HG02610 (cell line): ENCODE measurements at regions not wholly inside any gene's neighbourhood (a gene's known extent, or its start where the extent isn't known, plus 50 kb on each side); places are given as distances from the start of the nearest gene placed in this dataset.

Experiments used
- ATAC-seq: cut with Tn5 transposase; IDR thresholded peaks from one replicate; pipeline ENCODE4 v1.9.1; 2021; ENCODE audit warnings: mild to moderate bottlenecking, moderate library complexity; ENCODE audit not compliant: unreplicated experiment

DNA sequence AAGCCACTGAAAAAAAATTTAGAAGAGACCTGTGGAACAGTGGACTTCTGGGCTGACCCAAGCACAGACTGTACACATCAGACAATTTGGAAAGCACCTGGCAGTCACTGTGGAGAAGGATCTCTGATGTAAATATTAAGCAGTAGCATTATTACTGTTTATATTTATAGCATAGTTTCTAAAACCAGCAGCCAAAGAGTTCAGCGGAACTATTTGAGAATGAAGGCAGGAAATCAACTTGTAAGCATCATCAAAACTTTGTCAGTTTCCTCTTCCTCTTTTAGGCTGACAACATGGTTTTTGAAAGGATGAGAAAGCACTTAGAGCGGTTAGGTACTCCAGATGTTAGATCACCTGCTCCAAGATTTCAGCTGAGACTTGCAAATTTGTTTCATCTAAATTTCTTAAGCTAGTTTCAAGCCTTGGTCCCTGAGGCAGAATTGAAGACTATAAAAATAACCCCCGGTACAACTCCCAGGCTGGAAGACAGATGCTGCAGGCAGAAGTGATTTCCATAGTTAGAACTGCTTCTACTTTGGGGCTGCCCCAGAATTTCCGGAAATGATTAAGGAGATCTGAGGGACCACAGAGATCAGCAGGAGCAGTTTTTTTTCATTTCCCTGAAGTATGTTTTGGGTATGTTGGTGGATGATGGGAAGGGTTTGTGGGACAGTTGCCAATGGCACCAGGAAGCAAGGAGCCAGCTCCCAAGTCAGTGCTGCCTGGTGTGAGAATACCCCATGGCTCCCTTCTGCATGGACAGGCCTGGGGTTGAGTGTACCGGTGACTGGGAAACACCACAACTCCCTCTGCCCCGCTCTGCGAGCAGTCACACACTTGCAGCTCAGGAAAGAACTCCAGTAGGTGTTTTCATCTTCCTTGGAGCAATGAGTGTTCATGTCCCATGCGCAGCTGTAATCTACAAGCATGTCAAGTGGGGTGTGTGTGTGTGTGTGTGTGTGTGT lies 354.5 kb downstream of the NUAK1 start:
- ATAC-seq = peak; percentile 72

DNA sequence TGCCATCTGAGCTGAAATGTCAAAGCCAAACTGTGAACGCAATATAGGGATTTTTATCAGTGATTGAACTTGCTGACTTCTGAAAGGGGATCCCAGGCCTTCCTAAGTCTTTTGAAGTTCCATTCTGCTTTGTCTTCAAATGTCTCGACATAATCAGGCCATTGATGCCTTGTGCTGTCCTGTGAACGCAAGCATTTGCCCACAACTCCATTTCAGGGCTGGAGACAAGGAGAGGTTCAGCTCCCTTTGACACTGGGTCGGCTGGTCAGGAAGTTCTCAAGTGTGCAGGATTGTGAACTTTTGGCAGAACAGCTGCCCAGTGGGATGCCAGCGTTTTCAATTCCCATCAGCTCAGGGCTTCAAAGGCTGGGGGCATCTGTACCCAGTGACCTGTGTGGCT lies 345.3 kb downstream of the NUAK1 start:
- ATAC-seq = no peak

DNA sequence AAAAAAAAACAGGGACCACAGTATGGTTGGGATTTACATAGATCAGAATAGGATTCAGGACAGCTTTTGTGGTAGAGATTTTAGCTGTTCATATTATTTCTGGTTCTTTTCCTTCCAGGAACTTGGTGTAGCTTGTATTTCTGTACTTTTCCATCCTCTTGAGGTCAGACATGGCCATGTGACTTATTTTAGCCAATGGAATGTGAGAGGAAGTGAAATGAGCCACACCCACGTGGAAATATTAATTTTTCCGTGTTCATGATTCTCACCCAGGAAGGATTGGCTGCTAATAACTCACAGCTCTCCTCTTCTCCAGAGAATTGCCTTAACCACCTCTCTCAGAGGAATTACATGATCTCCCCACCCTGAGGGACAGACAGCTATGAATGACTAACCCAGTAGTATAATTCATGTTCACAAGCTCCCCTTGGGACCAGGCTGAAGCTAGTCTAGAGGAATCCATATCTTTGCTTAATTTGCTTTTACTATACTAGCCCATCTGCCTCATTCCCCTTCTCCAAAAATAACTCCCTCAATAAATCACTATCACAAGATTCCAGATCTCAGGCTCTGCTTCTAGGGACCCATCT lies 340.4 kb downstream of the NUAK1 start:
- no peak for ATAC-seq

DNA sequence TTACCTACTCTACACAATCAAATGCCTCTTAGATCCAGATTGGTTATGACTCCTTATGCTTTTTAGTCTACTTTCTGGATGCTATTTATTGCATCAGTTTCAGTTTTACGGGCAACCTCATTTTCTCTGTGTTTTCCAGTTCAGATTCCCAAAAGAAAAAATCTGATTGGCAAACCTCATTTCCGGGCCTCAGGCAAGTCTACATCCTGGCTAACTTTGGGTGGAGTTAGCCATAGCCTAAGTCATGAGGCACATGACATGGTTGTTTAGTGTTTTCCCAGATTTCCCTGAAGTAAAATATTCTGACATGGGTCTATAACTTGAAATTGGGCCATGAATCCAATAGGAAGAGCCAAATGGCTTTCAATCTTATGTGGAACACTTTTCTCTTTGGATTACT lies 339.7 kb downstream of the NUAK1 start:
- no peak for ATAC-seq

DNA sequence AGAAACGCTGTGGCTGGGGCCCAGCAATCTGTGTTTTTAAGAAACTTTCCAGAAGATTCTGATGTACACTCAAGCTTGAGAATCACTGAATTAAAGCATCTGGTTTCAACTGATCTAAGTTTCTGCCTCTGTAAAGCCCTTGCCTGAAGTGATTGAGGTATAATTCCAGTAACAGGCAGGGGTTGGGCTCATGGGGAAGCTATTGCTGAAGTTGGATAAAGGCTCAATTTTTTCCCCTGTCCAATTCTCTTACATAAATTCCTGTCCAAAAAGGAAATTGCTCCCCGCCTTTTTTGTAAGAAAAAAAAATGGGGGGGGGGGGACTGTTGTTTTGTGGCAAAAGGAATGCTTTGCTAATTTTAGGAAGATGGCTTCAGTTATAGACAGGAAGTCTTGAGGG lies 337.4 kb downstream of the NUAK1 start:
- ATAC-seq = no peak

DNA sequence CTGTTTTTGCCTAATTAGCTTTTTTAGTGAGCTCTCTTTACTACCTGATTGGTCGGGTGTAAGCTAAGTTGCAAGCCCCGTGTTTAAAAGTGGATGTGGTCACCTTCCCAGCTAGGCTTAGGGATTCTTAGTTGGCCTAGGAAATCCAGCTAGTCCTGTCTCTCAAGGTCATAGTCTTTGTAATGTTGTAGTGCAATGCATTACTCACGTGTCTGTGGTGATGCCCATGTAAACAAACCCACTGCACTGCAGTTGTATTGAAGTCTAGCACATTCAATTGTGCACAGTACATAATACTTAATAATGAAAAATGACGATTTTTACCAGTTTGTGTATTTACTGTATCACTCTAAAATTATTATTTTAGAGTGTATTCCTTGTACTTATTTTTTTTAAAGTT lies 335.5 kb downstream of the NUAK1 start:
- ATAC-seq = no peak

DNA sequence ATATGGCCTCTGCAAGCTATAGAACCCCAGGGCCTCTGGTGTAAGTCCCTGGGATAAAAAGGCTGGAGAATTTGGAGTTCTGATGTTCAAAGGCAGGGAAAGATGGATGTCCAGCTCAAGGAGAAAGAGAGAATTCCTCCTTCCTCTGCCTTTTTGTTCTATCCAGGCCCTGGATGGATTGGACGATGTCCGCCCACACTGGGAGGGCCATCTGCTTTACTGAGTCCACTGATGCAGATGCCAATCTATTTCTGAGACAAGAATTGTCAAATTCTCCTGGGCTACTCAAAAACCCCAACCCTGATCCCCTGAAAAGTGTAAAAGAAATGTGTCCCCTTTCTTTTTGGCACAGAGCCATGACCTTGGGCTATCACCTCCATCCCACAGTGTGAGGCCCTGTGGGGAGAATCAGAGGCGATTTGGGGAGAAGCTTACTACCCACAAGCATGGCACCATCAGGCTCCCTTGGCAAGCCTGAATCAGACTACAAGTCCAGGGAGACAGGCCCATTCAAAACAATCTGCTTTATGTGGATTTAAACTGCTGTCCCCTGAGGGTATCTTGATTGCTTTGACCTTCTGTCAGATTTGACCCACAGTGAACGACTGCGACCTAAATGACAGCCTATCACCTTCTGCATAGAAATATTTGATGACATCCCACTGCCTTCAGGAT lies 334.0 kb downstream of the NUAK1 start:
- ATAC-seq = no peak

DNA sequence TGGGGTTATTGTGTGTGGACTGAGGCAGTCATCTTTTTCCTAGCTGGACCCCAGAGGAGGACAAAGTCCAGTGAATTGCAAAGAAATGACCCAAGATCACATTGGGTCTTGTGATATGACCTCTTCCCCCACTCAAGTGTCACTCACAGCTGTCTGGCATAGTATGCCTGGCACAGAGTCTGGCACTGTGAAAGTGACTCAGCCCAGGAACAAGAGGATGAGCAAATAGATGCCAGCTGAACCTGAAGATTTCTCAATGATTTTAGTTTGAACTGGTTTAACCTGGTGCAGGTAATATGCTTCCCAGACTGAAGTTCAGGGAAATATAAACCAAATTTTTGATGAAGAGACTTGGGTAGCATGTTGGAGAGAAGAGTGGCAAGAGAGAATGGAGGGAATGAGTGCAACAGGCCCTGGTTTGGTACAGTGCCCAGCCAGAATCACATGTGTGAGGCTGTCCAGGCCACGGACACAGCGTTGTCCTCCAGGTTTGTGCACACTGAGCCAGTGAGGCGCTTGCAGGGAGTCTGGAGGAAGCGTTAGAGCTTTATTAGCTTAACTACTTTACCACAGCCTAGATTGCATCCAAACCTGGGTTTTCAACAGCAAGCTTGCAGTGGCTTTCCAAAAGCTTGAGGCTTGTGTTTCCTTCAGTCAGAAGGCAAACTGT lies 332.9 kb downstream of the NUAK1 start:
- ATAC-seq = no peak

DNA sequence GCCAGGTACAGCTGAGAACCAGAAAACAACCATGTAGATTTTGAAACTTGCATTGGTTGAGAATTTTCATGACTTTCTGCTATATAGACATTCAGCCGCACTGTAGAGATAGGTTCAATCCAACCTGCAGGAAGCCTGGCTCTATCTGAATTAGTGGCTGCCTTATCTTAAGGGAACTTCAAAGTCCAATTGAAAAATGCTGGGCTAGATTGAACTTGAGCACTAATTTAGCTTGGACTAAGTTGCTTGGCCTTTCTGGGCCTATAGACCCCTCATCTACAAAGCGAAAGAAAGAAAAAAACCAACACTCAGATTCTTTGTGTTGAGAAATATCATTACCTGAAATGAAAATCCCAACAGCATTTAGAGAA lies 332.4 kb downstream of the NUAK1 start:
- no peak for ATAC-seq

DNA sequence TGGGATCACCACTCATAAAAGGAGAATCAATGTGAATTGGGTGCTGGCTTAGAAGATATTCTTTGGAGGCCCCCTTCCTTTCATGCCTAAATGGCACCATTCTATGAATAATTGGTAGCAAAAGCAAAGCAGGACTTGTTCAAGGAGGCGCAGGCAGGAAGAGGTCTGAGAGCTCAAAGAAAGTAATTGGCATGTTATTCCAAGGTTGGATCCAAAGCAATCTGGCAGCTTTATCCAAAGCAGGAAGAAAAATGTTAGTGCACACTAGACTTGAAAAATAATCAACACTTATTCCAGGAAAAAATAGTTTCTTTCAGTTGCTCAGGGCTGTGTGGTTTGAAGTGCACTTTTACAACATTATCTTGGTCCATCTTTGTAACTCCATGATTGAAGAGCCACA lies 326.4 kb downstream of the NUAK1 start:
- no peak for ATAC-seq

DNA sequence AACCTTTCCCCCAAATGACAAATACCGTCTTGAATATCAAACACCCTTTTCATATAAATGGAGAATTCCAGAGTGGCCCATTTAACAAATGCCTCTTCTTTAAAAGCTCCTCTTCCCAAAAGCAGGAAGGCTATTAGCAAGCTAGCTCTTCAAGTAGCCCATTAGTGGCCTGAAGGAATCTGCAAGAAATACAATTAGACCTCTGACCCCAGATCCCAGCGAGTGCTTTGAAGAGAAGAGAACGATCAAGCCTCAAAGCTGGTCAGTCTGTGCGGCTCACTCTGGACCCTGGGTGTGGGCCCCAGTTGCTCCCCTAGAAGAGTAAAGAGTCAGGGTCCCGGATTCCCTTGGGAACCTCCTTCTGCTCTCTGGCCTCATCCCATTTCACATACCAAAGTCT lies 325.6 kb downstream of the NUAK1 start:
- ATAC-seq = no peak

DNA sequence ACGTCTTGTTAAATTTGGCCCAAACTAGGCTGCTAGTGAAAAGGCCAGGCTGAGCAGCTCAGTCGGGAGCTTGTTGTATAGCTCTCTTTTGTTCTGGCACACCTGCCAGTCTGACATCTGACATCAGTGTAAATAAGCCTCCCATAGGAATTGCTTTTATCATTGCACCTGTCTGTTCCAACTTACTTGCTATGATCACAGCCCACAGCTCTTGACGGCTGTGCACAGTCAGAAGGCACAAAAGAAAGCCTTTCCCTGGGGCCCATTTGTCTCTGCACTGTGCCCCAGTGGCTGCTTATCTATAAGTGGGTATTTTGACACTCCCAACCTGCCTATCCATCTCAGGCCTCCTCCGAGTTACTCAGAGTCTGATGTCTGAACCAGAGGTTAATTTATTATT lies 324.5 kb downstream of the NUAK1 start:
- no peak for ATAC-seq

DNA sequence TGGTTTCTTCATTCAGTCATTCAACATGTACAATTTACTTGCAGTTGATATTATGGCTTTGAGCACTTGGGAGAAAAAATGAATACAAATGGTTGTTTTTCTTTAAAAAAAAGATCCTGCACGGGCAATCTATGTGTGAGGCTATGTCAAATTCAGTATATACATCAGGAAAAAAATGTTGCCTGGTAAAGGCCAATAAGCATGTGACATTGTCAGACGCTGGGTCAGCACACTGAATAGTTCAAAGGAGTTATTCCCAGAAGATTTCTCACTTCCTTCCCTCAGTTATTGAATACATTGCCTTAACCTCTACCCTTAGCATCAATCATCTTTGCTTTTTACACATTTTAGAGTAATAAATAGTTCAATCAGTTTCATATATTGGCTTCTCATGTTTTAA lies 319.2 kb downstream of the NUAK1 start:
- no peak for ATAC-seq

DNA sequence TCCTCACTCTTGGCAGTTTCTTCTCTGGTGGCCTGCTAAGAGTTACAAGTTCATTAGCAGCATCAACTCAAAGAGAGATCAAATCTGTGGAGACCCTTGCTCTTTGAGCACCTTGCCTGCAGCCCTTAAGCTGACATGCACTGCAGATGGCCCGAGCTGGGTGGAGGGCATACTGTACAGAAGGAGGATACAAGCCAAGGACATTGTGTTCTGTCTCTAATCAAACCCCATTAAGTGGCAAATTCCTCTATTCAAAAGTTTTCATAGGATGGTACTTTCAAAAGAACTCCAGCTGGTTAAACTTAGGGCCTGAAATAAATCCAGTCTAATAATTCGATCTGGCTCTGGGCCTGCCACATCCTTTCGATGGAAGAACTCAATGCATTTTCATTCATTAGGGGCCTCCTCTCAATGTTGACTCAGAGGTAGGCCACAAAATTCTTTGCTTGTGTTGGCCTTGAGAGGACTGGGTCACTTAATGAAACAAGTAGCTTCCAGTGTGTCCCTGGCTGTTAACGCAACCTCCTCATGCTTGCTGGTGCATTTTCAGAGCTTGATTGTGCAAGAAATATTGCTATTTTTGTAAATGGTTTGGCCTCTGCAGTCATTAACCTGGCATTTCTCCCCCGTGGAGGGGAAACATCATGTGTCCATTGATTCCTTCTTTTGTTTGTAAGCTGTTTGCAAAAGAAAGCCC lies 318.2 kb downstream of the NUAK1 start:
- no peak for ATAC-seq

DNA sequence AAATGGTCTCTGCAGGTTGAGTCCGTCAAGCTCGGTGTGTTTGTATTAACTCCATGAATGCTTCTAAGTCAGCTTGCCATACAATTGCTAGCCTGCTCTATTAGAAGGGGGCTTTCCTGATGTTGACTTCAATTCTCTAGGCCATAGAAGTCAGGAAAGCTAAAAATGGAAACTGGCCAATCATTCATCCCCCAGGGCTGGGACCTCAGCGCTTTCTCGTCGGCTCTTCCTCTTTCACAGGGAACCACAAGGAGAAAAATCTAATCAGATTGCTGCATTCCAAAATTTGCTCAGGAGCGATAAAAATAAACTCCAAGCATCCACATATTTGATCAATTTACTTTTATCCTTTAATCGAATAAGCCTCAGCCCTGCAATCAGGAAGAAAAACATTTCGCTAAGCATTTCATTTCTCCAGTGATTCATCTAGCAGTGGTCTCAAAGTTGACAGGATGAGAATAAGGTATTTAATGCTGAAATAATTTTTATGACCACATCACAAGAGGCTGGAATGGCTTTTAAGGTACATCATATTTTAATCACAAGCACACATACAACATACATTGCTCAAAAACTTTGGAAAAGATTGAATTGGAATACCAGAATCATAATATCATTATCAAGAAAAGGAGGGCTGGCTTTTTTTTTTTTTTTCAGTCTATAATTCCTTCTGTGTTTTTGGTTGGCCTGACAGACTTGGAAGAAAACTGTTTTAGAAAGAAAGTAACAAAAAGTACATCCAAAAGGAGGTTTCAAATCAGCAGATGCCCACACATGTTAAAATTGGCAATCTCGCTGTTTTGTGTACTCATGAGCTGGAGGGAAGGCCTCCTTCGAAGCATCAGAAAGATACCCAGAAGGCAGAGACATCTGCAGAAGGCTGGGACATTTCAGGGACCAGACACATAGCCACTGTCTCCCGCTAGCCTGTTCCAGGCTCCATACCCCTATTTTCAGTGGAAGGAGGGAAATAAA lies 316.3 kb downstream of the NUAK1 start:
- no peak for ATAC-seq

DNA sequence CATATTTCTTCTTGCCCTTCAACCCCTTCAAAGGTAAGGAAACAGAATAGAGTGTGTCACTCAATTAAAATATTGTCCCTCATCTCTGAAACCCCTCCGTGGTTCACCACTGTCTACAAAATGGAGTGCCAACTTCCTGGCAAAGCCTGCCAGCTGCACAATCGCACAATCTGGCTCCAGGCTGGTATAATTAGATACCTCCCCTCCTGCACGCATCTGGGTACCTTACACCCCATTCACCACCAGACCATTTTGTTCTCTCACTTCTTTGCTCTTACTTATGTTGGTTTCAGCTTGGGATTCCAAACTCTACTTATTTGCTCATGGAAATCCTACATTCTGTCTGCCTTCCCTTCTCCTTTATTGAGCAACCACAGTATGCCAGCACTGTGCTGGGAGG lies 314.9 kb downstream of the NUAK1 start:
- ATAC-seq = no peak

DNA sequence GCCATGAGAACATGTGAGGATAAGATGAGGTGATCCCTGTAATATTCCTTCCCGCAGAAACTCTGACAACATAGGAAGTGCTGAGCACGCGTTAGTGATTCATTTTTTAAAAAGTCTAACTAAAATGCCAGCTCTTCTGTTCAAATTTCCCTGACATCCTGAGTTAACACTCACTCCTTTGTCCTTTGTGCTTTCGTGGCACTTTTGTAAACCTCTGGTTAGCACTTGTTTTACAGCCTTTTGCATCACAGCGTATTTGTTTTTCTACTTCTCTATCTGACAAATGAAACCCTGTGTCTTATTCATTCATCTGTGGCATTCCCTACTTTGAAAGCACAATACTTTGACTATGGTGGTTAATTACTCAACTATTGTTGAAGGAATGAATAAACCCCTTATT lies 313.6 kb downstream of the NUAK1 start:
- ATAC-seq = no peak

DNA sequence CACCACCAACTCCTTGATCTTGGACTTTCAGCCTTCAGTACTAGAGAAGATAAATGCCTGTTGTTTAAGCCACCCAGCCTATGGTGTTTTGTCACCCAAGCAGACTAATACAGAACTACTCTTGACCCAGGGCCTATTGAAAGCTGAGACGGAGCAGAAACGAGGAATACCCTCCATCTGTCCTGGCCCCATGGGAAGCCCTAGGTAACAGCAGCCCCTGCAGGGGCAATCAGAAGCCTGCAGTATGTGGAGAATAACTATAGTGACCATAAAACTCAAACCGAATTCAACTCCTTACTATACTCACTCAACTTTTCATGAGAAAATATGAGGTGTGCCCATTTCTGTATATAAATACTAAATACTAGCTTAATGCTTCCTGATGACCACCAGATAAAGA lies 307.4 kb downstream of the NUAK1 start:
- ATAC-seq = no peak

DNA sequence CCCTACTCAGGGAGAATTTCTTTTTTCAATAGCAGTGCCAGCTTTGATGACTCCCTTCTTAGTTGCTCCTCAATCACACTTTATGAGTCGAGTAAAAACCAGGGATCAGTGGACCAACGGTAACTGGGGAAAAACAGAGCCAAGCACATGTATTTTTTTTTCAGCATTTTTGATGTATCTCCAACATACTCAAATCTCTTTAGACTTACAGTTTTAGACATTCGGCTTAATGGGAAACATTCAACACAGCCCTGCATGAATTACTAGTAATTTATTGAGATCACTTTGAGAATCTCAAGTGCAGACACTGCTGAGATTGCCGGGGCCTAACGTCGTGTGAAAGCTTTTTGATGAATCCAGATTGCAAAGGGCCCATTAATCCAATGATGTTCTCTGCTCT lies 306.7 kb downstream of the NUAK1 start:
- ATAC-seq = no peak

DNA sequence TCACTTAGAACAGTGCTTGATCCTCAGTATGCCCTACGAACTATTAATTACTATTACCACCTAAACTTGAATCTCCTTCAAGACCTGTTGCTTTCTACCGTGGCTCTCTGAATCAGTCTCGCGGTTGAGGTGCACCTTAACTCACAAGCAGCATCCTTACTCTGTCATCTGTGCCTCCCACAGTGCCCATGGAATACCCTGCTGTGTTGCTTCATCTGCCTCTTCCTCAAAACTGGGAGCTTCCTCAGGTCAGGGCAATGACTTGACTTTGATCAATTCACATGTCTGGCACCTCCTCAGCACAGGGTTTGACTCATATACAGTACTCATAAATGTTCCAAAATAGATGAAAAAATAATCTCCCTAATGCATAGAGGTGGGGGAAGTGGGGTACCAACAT lies 305.9 kb downstream of the NUAK1 start:
- no peak for ATAC-seq
